Endothelial cell (in vitro differentiated cells): ENCODE measurements at regions not wholly inside any gene's neighbourhood (a gene's known extent, or its start where the extent isn't known, plus 50 kb on each side); places are given as distances from the start of the nearest gene placed in this dataset.

ENCODE experiments used
- DNase-seq: peaks from one replicate; pipeline ENCODE4 v3.0.0; 2021; ENCODE audit warnings: low spot score
- H3K27ac Mint-ChIP-seq: one replicate; pipeline ENCODE4 v1.8.0; 2021; ENCODE audit warnings: mixed read lengths, inconsistent platforms; ENCODE audit not compliant: unreplicated experiment
- H3K27me3 Mint-ChIP-seq: one replicate; pipeline ENCODE4 v1.8.0; 2021; ENCODE audit warnings: mild to moderate bottlenecking, moderate library complexity, mixed read lengths, inconsistent platforms; ENCODE audit not compliant: unreplicated experiment
- H3K36me3 Mint-ChIP-seq: one replicate; pipeline ENCODE4 v1.8.0; 2021; ENCODE audit warnings: mild to moderate bottlenecking, low read depth, mixed read lengths, inconsistent platforms; ENCODE audit not compliant: unreplicated experiment
- H3K4me1 Mint-ChIP-seq: one replicate; pipeline ENCODE4 v1.8.0; 2021; ENCODE audit warnings: mild to moderate bottlenecking, mixed read lengths, inconsistent platforms; ENCODE audit not compliant: unreplicated experiment
- H3K4me3 Mint-ChIP-seq: one replicate; pipeline ENCODE4 v1.8.0; 2021; ENCODE audit warnings: mild to moderate bottlenecking, mixed read lengths, inconsistent platforms; ENCODE audit not compliant: unreplicated experiment
- H3K9me3 Mint-ChIP-seq: one replicate; pipeline ENCODE4 v1.8.0; 2021; ENCODE audit warnings: mixed read lengths, inconsistent platforms; ENCODE audit not compliant: unreplicated experiment
- CTCF ChIP-seq: fragments of 200-600 bp; sonication (generic); IDR thresholded peaks from one replicate; pipeline ENCODE4 v1.5.0; 2021; ENCODE audit warnings: antibody characterized with exemption; ENCODE audit not compliant: unreplicated experiment

DNA sequence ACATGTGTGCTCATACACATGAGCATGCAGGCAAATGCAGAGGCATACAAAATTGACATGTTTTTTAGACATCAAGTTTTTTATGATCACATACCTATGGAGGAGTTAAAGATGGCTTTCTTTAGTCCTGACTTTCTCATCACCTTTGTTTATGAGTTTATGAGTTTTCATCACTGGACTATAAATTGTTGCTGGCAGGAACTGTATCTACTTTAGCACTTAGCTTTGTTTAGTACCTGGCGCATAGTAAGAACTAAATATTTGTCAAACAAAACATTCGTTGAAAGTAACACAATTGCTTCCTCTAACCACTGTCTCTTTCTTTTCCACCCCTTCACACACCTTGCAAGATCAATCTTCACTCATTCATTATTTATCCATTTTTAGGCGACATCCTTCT lies 182.6 kb downstream of the SUCNR1 start:
- Mint-ChIP-seq H3K27ac (no peak overlapping the region), H3K27me3 (no peaks in the 10 kb centered on the region), H3K36me3 (no peaks in the 10 kb centered on the region), H3K4me3 (no peak overlapping the region), H3K4me1 (no peaks in the 10 kb centered on the region), H3K9me3 (no peaks in the 10 kb centered on the region)
- TF ChIP-seq CTCF: no peak
- DNase-seq: no peak

DNA sequence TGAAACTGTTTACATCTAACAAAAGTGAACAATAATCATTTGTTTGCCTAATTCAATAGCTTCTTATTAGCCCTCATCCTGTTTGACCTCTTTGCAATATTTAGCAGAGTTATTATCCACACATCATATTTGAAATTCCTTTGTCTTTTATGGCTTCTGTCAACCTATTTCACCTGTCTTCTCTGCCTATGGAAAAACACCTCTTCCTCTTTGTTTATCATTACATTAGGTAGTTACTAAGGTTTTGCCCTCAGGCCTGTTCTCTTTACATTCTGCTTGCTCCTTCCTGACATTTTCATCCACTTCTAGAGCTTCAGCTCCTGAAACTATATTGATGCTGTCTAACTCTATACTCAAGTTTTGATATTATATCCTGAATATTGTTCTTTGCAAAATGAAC lies 183.0 kb downstream of the SUCNR1 start:
- H3K27ac Mint-ChIP-seq: no peak overlapping the region
- no peaks in the 10 kb centered on the region for H3K4me1 Mint-ChIP-seq
- no peaks in the 10 kb centered on the region for H3K9me3 Mint-ChIP-seq
- no peak for DNase-seq
- no peaks in the 10 kb centered on the region for H3K36me3 Mint-ChIP-seq
- TF ChIP-seq CTCF: no peak
- no peak overlapping the region for H3K4me3 Mint-ChIP-seq
- no peaks in the 10 kb centered on the region for H3K27me3 Mint-ChIP-seq

DNA sequence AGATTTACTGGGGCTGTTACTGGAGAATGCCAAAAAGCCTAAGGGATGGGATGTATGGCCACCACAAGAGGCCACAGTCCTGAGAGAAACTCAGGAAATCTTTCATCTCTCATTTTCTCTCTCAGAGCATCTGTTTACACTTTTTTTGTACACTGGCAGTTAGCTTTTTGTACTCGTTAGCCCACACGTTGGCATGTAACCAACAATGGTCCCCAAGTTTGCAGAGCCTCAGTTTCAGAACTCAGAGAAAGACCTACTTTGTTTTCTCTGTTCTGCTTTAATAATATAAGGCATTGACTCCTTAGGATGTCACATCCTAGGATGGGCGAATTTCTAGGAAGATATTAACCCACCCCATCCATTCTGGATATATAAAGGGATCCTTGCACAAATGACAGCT lies 183.5 kb downstream of the SUCNR1 start:
- Mint-ChIP-seq H3K9me3 (no peaks in the 10 kb centered on the region), H3K36me3 (no peaks in the 10 kb centered on the region), H3K4me3 (no peak overlapping the region), H3K27ac (no peak overlapping the region), H3K4me1 (no peaks in the 10 kb centered on the region), H3K27me3 (no peaks in the 10 kb centered on the region)
- TF ChIP-seq CTCF: no peak
- no peak for DNase-seq

- no peak for DNase-seq
- H3K27me3 Mint-ChIP-seq: no peaks in the 10 kb centered on the region
- H3K36me3 Mint-ChIP-seq: no peaks in the 10 kb centered on the region
- no peak overlapping the region for H3K4me3 Mint-ChIP-seq
- no peak for TF ChIP-seq CTCF
- H3K4me1 Mint-ChIP-seq: no peaks in the 10 kb centered on the region
- no peaks in the 10 kb centered on the region for H3K9me3 Mint-ChIP-seq
- no peak overlapping the region for H3K27ac Mint-ChIP-seq
Observed at GRCh38 chr3:152058856-152059255, 185.4 kb downstream of the SUCNR1 start.

- no peak overlapping the region for H3K27ac Mint-ChIP-seq
- no peak overlapping the region for H3K4me3 Mint-ChIP-seq
- no peaks in the 10 kb centered on the region for H3K4me1 Mint-ChIP-seq
- H3K9me3 Mint-ChIP-seq: no peaks in the 10 kb centered on the region
- no peak for DNase-seq
- TF ChIP-seq CTCF: no peak
- no peaks in the 10 kb centered on the region for H3K36me3 Mint-ChIP-seq
- no peaks in the 10 kb centered on the region for H3K27me3 Mint-ChIP-seq
Observed at GRCh38 chr3:152060701-152061100, 187.3 kb downstream of the SUCNR1 start.
